Erythroblast (primary cell): ENCODE measurements at regions not wholly inside any gene's neighbourhood (a gene's known extent, or its start where the extent isn't known, plus 50 kb on each side); places are given as distances from the start of the nearest gene placed in this dataset.

Experiments used
- GATA1 ChIP-seq: IDR thresholded peaks from 2 replicates; pipeline ENCODE4 v1.6.1; 2011; ENCODE audit warnings: low read depth, mild to moderate bottlenecking, control low read depth, low read length, moderate library complexity
- POLR2A ChIP-seq: IDR thresholded peaks from 2 replicates; pipeline ENCODE4 v1.6.1; 2011; ENCODE audit warnings: mild to moderate bottlenecking, low read length

DNA sequence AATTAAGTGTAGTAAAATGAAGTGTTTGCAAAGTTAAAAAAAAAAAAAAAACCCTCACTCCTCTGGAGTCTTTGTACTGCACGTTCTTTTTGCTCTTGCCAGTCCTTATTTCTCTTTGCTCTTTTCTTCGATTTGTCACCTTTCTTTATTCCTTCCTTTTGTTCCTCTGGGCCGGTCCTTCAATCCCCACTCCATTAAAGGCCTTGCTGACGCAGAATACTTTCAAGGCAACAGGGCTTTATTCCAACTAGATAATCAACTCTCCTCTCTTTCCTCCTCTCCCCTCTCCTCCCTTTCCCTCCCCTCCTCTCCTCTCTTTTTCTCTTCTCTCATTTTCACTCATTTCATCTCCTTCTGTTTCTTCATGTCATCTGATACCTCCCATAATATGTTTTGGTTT lies 138.2 kb upstream of the NTM start:
- no peak for TF ChIP-seq POLR2A
- no peak for TF ChIP-seq GATA1
